WTC11 (cell line): ENCODE measurements at regions not wholly inside any gene's neighbourhood (a gene's known extent, or its start where the extent isn't known, plus 50 kb on each side); places are given as distances from the start of the nearest gene placed in this dataset.

Experiments
- CTCF ChIP-seq: fragments of 200-600 bp; IDR thresholded peaks from 2 replicates; pipeline ENCODE4 v1.8.0; 2022; ENCODE audit warnings: antibody characterized with exemption
- E2F5 ChIP-seq: sonication (generic); formaldehyde crosslinking; IDR thresholded peaks from 2 replicates; pipeline ENCODE4 v1.8.1; 2022; ENCODE audit warnings: mild to moderate bottlenecking, moderate library complexity, missing genetic modification reagents
- ELF4 ChIP-seq: sonication (generic); formaldehyde crosslinking; IDR thresholded peaks from 2 replicates; pipeline ENCODE4 v1.8.1; 2022; ENCODE audit warnings: low read depth, mild to moderate bottlenecking, moderate library complexity, missing genetic modification reagents
- ESRRA ChIP-seq: sonication (generic); formaldehyde crosslinking; IDR thresholded peaks from 2 replicates; pipeline ENCODE4 v1.8.1; 2022; ENCODE audit warnings: mild to moderate bottlenecking, missing genetic modification reagents, borderline replicate concordance
- FOXP4 ChIP-seq: sonication (generic); formaldehyde crosslinking; IDR thresholded peaks from 2 replicates; pipeline ENCODE4 v1.8.0; 2022; ENCODE audit warnings: mild to moderate bottlenecking, missing genetic modification reagents
- JUN ChIP-seq: sonication (generic); formaldehyde crosslinking; IDR thresholded peaks from 2 replicates; pipeline ENCODE4 v1.8.0; 2023; ENCODE audit warnings: mild to moderate bottlenecking, missing genetic modification reagents
- MAX ChIP-seq: sonication (generic); formaldehyde crosslinking; IDR thresholded peaks from 2 replicates; pipeline ENCODE4 v1.8.0; 2022; ENCODE audit warnings: mild to moderate bottlenecking, missing genetic modification reagents
- NFYB ChIP-seq: sonication (generic); formaldehyde crosslinking; conservative IDR thresholded peaks from 2 replicates; pipeline ENCODE4 v1.8.0; 2022; ENCODE audit warnings: low read depth, missing genetic modification reagents
- SP1 ChIP-seq: sonication (generic); formaldehyde crosslinking; conservative IDR thresholded peaks from 2 replicates; pipeline ENCODE4 v1.8.1; 2022; ENCODE audit warnings: missing genetic modification reagents
- TEAD4 ChIP-seq: sonication (generic); formaldehyde crosslinking; IDR thresholded peaks from 2 replicates; pipeline ENCODE4 v1.8.0; 2022; ENCODE audit warnings: mild to moderate bottlenecking, missing genetic modification reagents
- USF2 ChIP-seq: sonication (generic); formaldehyde crosslinking; IDR thresholded peaks from 2 replicates; pipeline ENCODE4 v1.8.1; 2023; ENCODE audit warnings: mild to moderate bottlenecking, missing genetic modification reagents, moderate library complexity
- ZBTB21 ChIP-seq: sonication (generic); formaldehyde crosslinking; IDR thresholded peaks from 2 replicates; pipeline ENCODE4 v1.8.1; 2023; ENCODE audit warnings: mild to moderate bottlenecking, missing genetic modification reagents, borderline replicate concordance
- ZNF232 ChIP-seq: sonication (generic); formaldehyde crosslinking; IDR thresholded peaks from 2 replicates; pipeline ENCODE4 v1.8.0; 2022; ENCODE audit warnings: mild to moderate bottlenecking, missing genetic modification reagents

GRCh38 chr14:61140872-61141271, 140.3 kb downstream of the TMEM30B start:
- no peak for TF ChIP-seq CTCF
- TF ChIP-seq SP1: no peak
- no peak for TF ChIP-seq JUN (CRISPR knock-in tag)
- no peak for TF ChIP-seq TEAD4
- TF ChIP-seq USF2 (CRISPR knock-in tag): no peak
- TF ChIP-seq E2F5 (CRISPR knock-in tag): no peak
- TF ChIP-seq ZBTB21: no peak
- TF ChIP-seq MAX (CRISPR knock-in tag): no peak
- no peak for TF ChIP-seq ELF4
- TF ChIP-seq NFYB (CRISPR knock-in tag): no peak
- TF ChIP-seq FOXP4: no peak
- TF ChIP-seq ESRRA (CRISPR knock-in tag): no peak
- TF ChIP-seq ZNF232 (CRISPR knock-in tag): no peak
